H9 (cell line): ENCODE measurements at regions not wholly inside any gene's neighbourhood (a gene's known extent, or its start where the extent isn't known, plus 50 kb on each side); places are given as distances from the start of the nearest gene placed in this dataset.

Experiments
- DNase-seq: peaks from one replicate; pipeline ENCODE4 v3.0.0-alpha.2; 2017
- H2AFZ ChIP-seq: one replicate; pipeline ENCODE4 v1.6.1; 2013; ENCODE audit warnings: mild to moderate bottlenecking, low read length, control low read depth, moderate library complexity
- H2AK5ac ChIP-seq: 2 replicates; pipeline ENCODE4 v1.6.1; 2013; ENCODE audit warnings: low read length, control low read depth, mixed read lengths; ENCODE audit not compliant: insufficient read length
- H2BK120ac ChIP-seq: one replicate; pipeline ENCODE4 v1.6.1; 2013; ENCODE audit warnings: low read depth, mild to moderate bottlenecking, low read length, control low read depth, inconsistent platforms; ENCODE audit not compliant: poor library complexity, severe bottlenecking
- H2BK12ac ChIP-seq: 2 replicates; pipeline ENCODE4 v1.6.1; 2013; ENCODE audit warnings: low read length, control low read depth, mixed read lengths, low read depth; ENCODE audit not compliant: insufficient read length
- H2BK15ac ChIP-seq: 2 replicates; pipeline ENCODE4 v1.6.1; 2013; ENCODE audit warnings: low read depth, low read length, control low read depth
- H2BK20ac ChIP-seq: one replicate; pipeline ENCODE4 v1.6.1; 2013; ENCODE audit warnings: low read depth, mild to moderate bottlenecking, low read length, control low read depth, inconsistent platforms; ENCODE audit not compliant: poor library complexity, severe bottlenecking
- H2BK5ac ChIP-seq: 2 replicates; pipeline ENCODE4 v1.6.1; 2013; ENCODE audit warnings: low read length, control low read depth, mixed read lengths; ENCODE audit not compliant: insufficient read length
- H3K14ac ChIP-seq: 2 replicates; pipeline ENCODE4 v1.6.1; 2013; ENCODE audit warnings: low read length, control low read depth; ENCODE audit not compliant: insufficient read depth
- H3K18ac ChIP-seq: 2 replicates; pipeline ENCODE4 v1.6.1; 2013; ENCODE audit warnings: low read depth, mild to moderate bottlenecking, mixed read lengths, low read length, control low read depth; ENCODE audit not compliant: insufficient read length
- H3K23ac ChIP-seq: 2 replicates; pipeline ENCODE4 v1.6.1; 2013; ENCODE audit warnings: low read length, control low read depth, mixed read lengths, low read depth; ENCODE audit not compliant: insufficient read length
- H3K23me2 ChIP-seq: 2 replicates; pipeline ENCODE4 v1.6.1; 2013; ENCODE audit warnings: low read depth, mild to moderate bottlenecking, mixed read lengths, low read length, control low read depth; ENCODE audit not compliant: insufficient read length, poor library complexity, severe bottlenecking
- H3K27ac ChIP-seq: 2 replicates; pipeline ENCODE4 v1.5.1; 2013; ENCODE audit warnings: low read length, control low read depth, mixed read lengths, low read depth; ENCODE audit not compliant: insufficient read length
- H3K27me3 ChIP-seq: 2 replicates; pipeline ENCODE4 v1.6.1; 2013; ENCODE audit warnings: low read length, control low read depth, inconsistent platforms; ENCODE audit not compliant: insufficient read depth
- H3K4ac ChIP-seq: 2 replicates; pipeline ENCODE4 v1.6.1; 2013; ENCODE audit warnings: low read depth, mild to moderate bottlenecking, control low read depth, inconsistent platforms, low read length, moderate library complexity
- H3K4me1 ChIP-seq: 2 replicates; pipeline ENCODE4 v1.6.1; 2013; ENCODE audit warnings: low read length, control low read depth, inconsistent platforms; ENCODE audit not compliant: insufficient read depth
- H3K4me2 ChIP-seq: 2 replicates; pipeline ENCODE4 v1.6.1; 2013; ENCODE audit warnings: low read length, control low read depth, mixed read lengths; ENCODE audit not compliant: insufficient read length, insufficient read depth
- H3K56ac ChIP-seq: 2 replicates; pipeline ENCODE4 v1.6.1; 2013; ENCODE audit warnings: low read depth, mild to moderate bottlenecking, mixed read lengths, low read length, control low read depth; ENCODE audit not compliant: insufficient read length
- H3K79me1 ChIP-seq: 2 replicates; pipeline ENCODE4 v1.6.1; 2013; ENCODE audit warnings: low read depth, mild to moderate bottlenecking, moderate library complexity, low read length, control low read depth, inconsistent platforms; ENCODE audit not compliant: insufficient read depth, poor library complexity, severe bottlenecking
- H3K79me2 ChIP-seq: 2 replicates; pipeline ENCODE4 v1.6.1; 2013; ENCODE audit warnings: low read length, control low read depth, inconsistent platforms; ENCODE audit not compliant: insufficient read depth
- H3K9ac ChIP-seq: 2 replicates; pipeline ENCODE4 v1.6.1; 2013; ENCODE audit warnings: low read length, control low read depth, mixed read lengths; ENCODE audit not compliant: insufficient read length; ENCODE audit errors: extremely low read depth
- H3K9me3 ChIP-seq: one replicate; pipeline ENCODE4 v1.6.1; 2013; ENCODE audit warnings: low read depth, low read length, inconsistent platforms; ENCODE audit not compliant: control insufficient read depth
- H3T11ph ChIP-seq: one replicate; pipeline ENCODE4 v1.6.1; 2013; ENCODE audit warnings: mild to moderate bottlenecking, low read length, control low read depth, inconsistent platforms
- H4K20me1 ChIP-seq: one replicate; pipeline ENCODE4 v1.6.1; 2013; ENCODE audit not compliant: control insufficient read depth, insufficient read length, insufficient read depth
- H4K5ac ChIP-seq: 2 replicates; pipeline ENCODE4 v1.6.1; 2013; ENCODE audit warnings: low read depth, mild to moderate bottlenecking, mixed read lengths, low read length, control low read depth; ENCODE audit not compliant: insufficient read length
- H4K8ac ChIP-seq: replicated peaks from 2 replicates; pipeline ENCODE4 v1.6.1; 2013; ENCODE audit warnings: low read length, control low read depth, mixed read lengths, low read depth; ENCODE audit not compliant: insufficient read length
- H4K91ac ChIP-seq: 2 replicates; pipeline ENCODE4 v1.6.1; 2013; ENCODE audit warnings: low read depth, mild to moderate bottlenecking, moderate library complexity, mixed read lengths, low read length, control low read depth; ENCODE audit not compliant: insufficient read length
- H3K27ac Mint-ChIP-seq, 3 experiments: 2 replicates in 2 of 3; 3 replicates in 1 of 3; pipeline ENCODE4 v1.8.0; 2020 to 2021; ENCODE audit warnings: mixed read lengths in 3 of 3, mild to moderate bottlenecking in 1 of 3, moderate library complexity in 1 of 3
- H3K27me3 Mint-ChIP-seq: 2 replicates; pipeline ENCODE4 v1.8.0; 2021; ENCODE audit warnings: low read depth, mild to moderate bottlenecking, moderate library complexity, mixed read lengths
- H3K36me3 Mint-ChIP-seq, 3 experiments: 2 replicates in 2 of 3; 3 replicates in 1 of 3; pipeline ENCODE4 v1.8.0; 2020 to 2021; ENCODE audit warnings: low read depth in 3 of 3, mixed read lengths in 3 of 3; ENCODE audit not compliant: insufficient read depth in 1 of 3
- H3K4me1 Mint-ChIP-seq, 2 experiments: 2 replicates each; pipeline ENCODE4 v1.8.0; 2020; ENCODE audit warnings: mixed read lengths in 2 of 2
- H3K4me3 Mint-ChIP-seq, 2 experiments: 2 replicates in 1 of 2; 3 replicates in 1 of 2; pipeline ENCODE4 v1.8.0; 2020 to 2021; ENCODE audit warnings: mild to moderate bottlenecking in 2 of 2, mixed read lengths in 2 of 2, moderate library complexity in 1 of 2
- H3K9me3 Mint-ChIP-seq, 2 experiments: 2 replicates in 1 of 2; 3 replicates in 1 of 2; pipeline ENCODE4 v1.8.0; 2020; ENCODE audit warnings: mild to moderate bottlenecking in 2 of 2, mixed read lengths in 2 of 2, moderate library complexity in 1 of 2
- CTCF ChIP-seq: fragments of 200-600 bp; sonication (generic); conservative IDR thresholded peaks from 3 replicates; pipeline ENCODE4 v1.8.0; 2021; ENCODE audit warnings: antibody characterized with exemption, mild to moderate bottlenecking
- WGBS: extraction: QIAGEN DNeasy Blood & Tissue Kit; methylation state at CpG from one replicate; pipeline ENCODE4 v1.1.7; 2013; ENCODE audit warnings: missing lambda C conversion rate, low lambda C conversion rate, mixed read lengths; ENCODE audit not compliant: insufficient read length; ENCODE audit errors: extremely low coverage; 5-methylcytosine and 5-hydroxymethylcytosine counted together

GRCh38 chr1:96465441-96465840, 256.1 kb upstream of the PTBP2 start:
- no peak for TF ChIP-seq CTCF
- Mint-ChIP-seq H3K4me1 (peaks cover 48 to 56% of the 10 kb centered on the region in 2 experiments), H3K27ac (0 out of 7 replicates have a peak overlapping the region, but pooled peaks of 1 of the 3 experiments have one; percentile 7), H3K9me3 (peaks cover 9 to 10% of the 10 kb centered on the region in 2 experiments; a peak in 4 of 5 replicates), H3K36me3 (peaks cover 0 to 13% (median 5%) of the 10 kb centered on the region in 3 experiments; a peak in 5 of 7 replicates), H3K4me3 (no peak overlapping the region), H3K27me3 (peaks cover 39% of the 10 kb centered on the region)
- H3K79me1 ChIP-seq, result no peaks in the 10 kb centered on the region
- no peaks in the 10 kb centered on the region for H3K27me3 ChIP-seq
- H3K9ac ChIP-seq, result no peak overlapping the region
- H2BK20ac ChIP-seq, result no peak overlapping the region
- no peak overlapping the region for H4K5ac ChIP-seq
- H3K9me3 ChIP-seq, result no peaks in the 10 kb centered on the region
- no peak overlapping the region for H2AK5ac ChIP-seq
- H3T11ph ChIP-seq, result no peak overlapping the region
- no peak overlapping the region for H2BK12ac ChIP-seq
- H3K14ac ChIP-seq, result no peak overlapping the region
- H3K23ac ChIP-seq, result no peak overlapping the region
- no peak overlapping the region for H4K91ac ChIP-seq
- DNase-seq, result no peak
- no peak overlapping the region for H4K8ac ChIP-seq
- H2AFZ ChIP-seq, result no peak overlapping the region
- H2BK15ac ChIP-seq, result no peak overlapping the region
- no CpG with 5 or more reads among the region's 8 CpGs for WGBS
- no peak overlapping the region for H2BK5ac ChIP-seq
- H3K18ac ChIP-seq, result no peak overlapping the region
- no peaks in the 10 kb centered on the region for H4K20me1 ChIP-seq
- H3K4me1 ChIP-seq, result peaks cover 9% of the 10 kb centered on the region
- H2BK120ac ChIP-seq, result no peak overlapping the region
- H3K27ac ChIP-seq, result no peak overlapping the region
- H3K4ac ChIP-seq, result no peak overlapping the region
- no peak overlapping the region for H3K56ac ChIP-seq
- no peaks in the 10 kb centered on the region for H3K23me2 ChIP-seq
- H3K79me2 ChIP-seq, result no peaks in the 10 kb centered on the region
- H3K4me2 ChIP-seq, result no peak overlapping the region
